ENCODE measurements at regions not wholly inside any gene's neighbourhood (a gene's known extent, or its start where the extent isn't known, plus 50 kb on each side); places are given as distances from the start of the nearest gene placed in this dataset.

DNA sequence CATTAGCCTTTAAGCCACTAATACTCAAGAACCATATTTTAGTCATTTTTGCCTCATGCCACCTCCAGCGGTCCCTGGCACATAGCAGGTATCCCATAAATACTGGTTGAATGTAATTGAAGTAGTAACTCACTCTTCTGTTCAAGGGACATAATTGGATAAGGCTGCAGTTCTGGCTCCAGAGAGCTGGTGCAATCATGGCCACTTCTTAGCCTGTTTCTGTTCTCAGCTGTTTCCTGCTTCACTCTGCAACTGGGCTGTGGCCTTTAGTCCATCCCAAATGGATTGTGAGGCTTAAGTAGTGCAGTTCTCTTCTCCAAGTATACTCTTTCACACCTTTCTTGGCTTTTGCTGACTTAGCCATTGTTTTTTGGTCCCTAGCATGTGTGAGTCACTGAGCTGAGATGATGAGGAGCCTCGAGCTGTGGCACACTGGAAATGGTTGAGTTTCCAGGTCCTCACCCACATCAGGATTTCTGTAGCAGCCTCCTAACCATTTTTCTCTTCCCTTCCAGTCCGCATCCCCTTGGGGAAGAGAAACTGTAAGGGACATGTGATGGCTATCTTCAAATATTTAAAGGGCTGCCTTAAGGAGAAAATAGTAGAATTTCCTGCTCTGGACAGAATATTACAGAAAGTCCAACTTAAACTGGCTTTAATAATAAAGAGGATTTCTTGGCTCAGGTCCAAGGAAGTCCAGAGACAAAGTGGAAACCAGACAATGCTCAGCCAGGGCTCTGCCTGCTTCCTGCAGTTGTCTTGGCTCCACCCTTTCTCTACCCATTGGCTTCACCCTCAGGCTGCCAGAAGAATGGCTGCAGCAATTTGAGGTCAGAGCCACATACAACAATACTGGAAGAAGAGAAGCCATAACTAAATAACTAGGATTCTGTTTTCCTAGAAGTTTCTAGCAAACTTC is 305.4 kb upstream of the ROPN1 start:
- FAIRE-seq (no peak), DNase-seq (peak in 1 of 5 donors; percentile 46)
- Histone ChIP-seq H3K9ac (ENCODE audit: low read length in 3 of 3) (no peak overlapping the region), H3K9me3 (ENCODE audit: control insufficient read depth in 2 of 3, insufficient read depth in 1 of 3, low read length in 3 of 3) (no peaks in the 10 kb centered on the region), H3K36me3 (ENCODE audit: control insufficient read depth in 2 of 3, insufficient read depth in 3 of 3, low read length in 3 of 3) (no peaks in the 10 kb centered on the region), H3K27ac (ENCODE audit: low read depth in 2 of 2, low read length in 2 of 2) (peak overlapping the region in 1 of 2 donors; percentile 13), H3K4me1 (ENCODE audit: control insufficient read depth in 2 of 3, insufficient read depth in 2 of 3, low read depth in 1 of 3, low read length in 3 of 3) (peaks cover 3 to 12% (median 5%) of the 10 kb centered on the region in 3 donors), H3K27me3 (ENCODE audit: control insufficient read depth, insufficient read depth, low read length) (no peaks in the 10 kb centered on the region), H3K4me3 (ENCODE audit: low read length in 3 of 3) (no peak overlapping the region)
- intact Hi-C loops (cut with DNase I), result no loop called here
- TF ChIP-seq, protein P1, sequence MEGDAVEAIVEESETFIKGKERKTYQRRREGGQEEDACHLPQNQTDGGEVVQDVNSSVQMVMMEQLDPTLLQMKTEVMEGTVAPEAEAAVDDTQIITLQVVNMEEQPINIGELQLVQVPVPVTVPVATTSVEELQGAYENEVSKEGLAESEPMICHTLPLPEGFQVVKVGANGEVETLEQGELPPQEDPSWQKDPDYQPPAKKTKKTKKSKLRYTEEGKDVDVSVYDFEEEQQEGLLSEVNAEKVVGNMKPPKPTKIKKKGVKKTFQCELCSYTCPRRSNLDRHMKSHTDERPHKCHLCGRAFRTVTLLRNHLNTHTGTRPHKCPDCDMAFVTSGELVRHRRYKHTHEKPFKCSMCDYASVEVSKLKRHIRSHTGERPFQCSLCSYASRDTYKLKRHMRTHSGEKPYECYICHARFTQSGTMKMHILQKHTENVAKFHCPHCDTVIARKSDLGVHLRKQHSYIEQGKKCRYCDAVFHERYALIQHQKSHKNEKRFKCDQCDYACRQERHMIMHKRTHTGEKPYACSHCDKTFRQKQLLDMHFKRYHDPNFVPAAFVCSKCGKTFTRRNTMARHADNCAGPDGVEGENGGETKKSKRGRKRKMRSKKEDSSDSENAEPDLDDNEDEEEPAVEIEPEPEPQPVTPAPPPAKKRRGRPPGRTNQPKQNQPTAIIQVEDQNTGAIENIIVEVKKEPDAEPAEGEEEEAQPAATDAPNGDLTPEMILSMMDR (IDR thresholded peaks at IDR 0.05; ENCODE audit: borderline replicate concordance, extremely low read depth, insufficient read depth), result no peak

DNA sequence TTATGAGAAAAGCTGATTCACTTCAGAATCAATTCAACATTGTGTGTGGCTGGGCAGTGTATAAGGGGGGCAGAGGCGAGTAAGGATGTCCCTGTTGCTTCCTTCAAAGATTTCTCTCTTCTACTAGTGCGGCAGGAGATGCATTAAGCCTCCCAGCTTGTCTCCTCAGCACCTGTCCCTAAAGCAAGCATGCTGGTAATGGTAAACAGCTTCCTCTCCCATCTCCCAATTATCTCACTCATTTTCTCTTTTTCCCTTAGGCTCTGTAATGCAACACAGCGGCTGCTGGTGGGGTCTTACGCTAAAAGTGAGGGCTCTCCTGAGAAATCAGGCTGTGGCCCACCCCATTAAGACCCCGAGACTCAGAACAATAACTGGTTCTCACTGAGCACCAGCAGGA is 306.4 kb upstream of the ROPN1 start:
- TF ChIP-seq, protein P1 (IDR thresholded peaks at IDR 0.05; ENCODE audit: borderline replicate concordance, extremely low read depth, insufficient read depth), result no peak
- Histone ChIP-seq H3K9ac (ENCODE audit: low read length in 3 of 3) (no peak overlapping the region), H3K36me3 (ENCODE audit: control insufficient read depth in 2 of 3, insufficient read depth in 3 of 3, low read length in 3 of 3) (no peaks in the 10 kb centered on the region), H3K27me3 (ENCODE audit: control insufficient read depth, insufficient read depth, low read length) (no peaks in the 10 kb centered on the region), H3K4me3 (ENCODE audit: low read length in 3 of 3) (no peak overlapping the region), H3K9me3 (ENCODE audit: control insufficient read depth in 2 of 3, insufficient read depth in 1 of 3, low read length in 3 of 3) (no peaks in the 10 kb centered on the region), H3K27ac (ENCODE audit: low read depth in 2 of 2, low read length in 2 of 2) (peak overlapping the region in 1 of 2 donors; percentile 5), H3K4me1 (ENCODE audit: control insufficient read depth in 2 of 3, insufficient read depth in 2 of 3, low read depth in 1 of 3, low read length in 3 of 3) (peaks cover 3 to 12% (median 5%) of the 10 kb centered on the region in 3 donors)
- intact Hi-C loops (cut with DNase I), result no loop called here
- DNase-seq, result no peak
- FAIRE-seq, result no peak

GRCh38 chr3:124298951-124299350 is 307.0 kb upstream of the ROPN1 start:
- intact Hi-C loops (cut with DNase I), result no loop called here
- TF ChIP-seq, protein P1 (IDR thresholded peaks at IDR 0.05; ENCODE audit: borderline replicate concordance, extremely low read depth, insufficient read depth), result no peak
- H3K27ac ChIP-seq (ENCODE audit: low read depth in 2 of 2, low read length in 2 of 2), result peak overlapping the region in 1 of 2 donors; percentile 5
- H3K9me3 ChIP-seq (ENCODE audit: control insufficient read depth in 2 of 3, insufficient read depth in 1 of 3, low read length in 3 of 3), result no peaks in the 10 kb centered on the region
- no peak for FAIRE-seq
- H3K9ac ChIP-seq (ENCODE audit: low read length in 3 of 3), result no peak overlapping the region
- peaks cover 3 to 12% (median 5%) of the 10 kb centered on the region in 3 donors for H3K4me1 ChIP-seq (ENCODE audit: control insufficient read depth in 2 of 3, insufficient read depth in 2 of 3, low read depth in 1 of 3, low read length in 3 of 3)
- H3K36me3 ChIP-seq (ENCODE audit: control insufficient read depth in 2 of 3, insufficient read depth in 3 of 3, low read length in 3 of 3), result no peaks in the 10 kb centered on the region
- DNase-seq, result peak; percentile 36 to 80 (median 75)
- H3K4me3 ChIP-seq (ENCODE audit: low read length in 3 of 3), result no peak overlapping the region
- no peaks in the 10 kb centered on the region for H3K27me3 ChIP-seq (ENCODE audit: control insufficient read depth, insufficient read depth, low read length)
